CD8-positive, alpha-beta memory T cell (primary cell): ENCODE measurements at regions not wholly inside any gene's neighbourhood (a gene's known extent, or its start where the extent isn't known, plus 50 kb on each side); places are given as distances from the start of the nearest gene placed in this dataset.

Experiments used
- CTCF ChIA-PET: fragments of 350-600 bp; sonication (Branson Sonifier 250); formaldehyde crosslinking; loops from one replicate; lab custom pipeline; 2021; ENCODE audit warnings: antibody characterized with exemption; lab: Charles Lee
- POLR2A ChIA-PET: fragments of 350-600 bp; sonication (Branson Sonifier 250); formaldehyde crosslinking; loops from one replicate; lab custom pipeline; 2021; ENCODE audit warnings: antibody characterized with exemption; lab: Charles Lee
- DNase-seq, 5 donors: peaks; one replicate each; pipeline versions ENCODE4 v3.0.0 to v3.0.0-alpha.2; 2020 to 2022; ENCODE audit warnings: mixed read lengths in 1 of 5
- H3K27ac ChIP-seq: one replicate; pipeline ENCODE4 v1.7.0; 2013; ENCODE audit warnings: low read depth, mild to moderate bottlenecking, low read length, moderate library complexity
- H3K27me3 ChIP-seq: 2 replicates; pipeline ENCODE4 v1.7.0; 2013; ENCODE audit warnings: low read length, mild to moderate bottlenecking; ENCODE audit not compliant: insufficient read depth, poor library complexity, severe bottlenecking
- H3K36me3 ChIP-seq: 2 replicates; pipeline ENCODE4 v1.7.0; 2013; ENCODE audit warnings: mild to moderate bottlenecking, low read length, moderate library complexity; ENCODE audit not compliant: insufficient read depth
- H3K4me1 ChIP-seq: 2 replicates; pipeline ENCODE4 v1.7.0; 2013; ENCODE audit warnings: mild to moderate bottlenecking, low read length, moderate library complexity; ENCODE audit not compliant: insufficient read depth
- H3K4me3 ChIP-seq: 2 replicates; pipeline ENCODE4 v1.7.0; 2013; ENCODE audit warnings: mild to moderate bottlenecking, low read length
- H3K9me3 ChIP-seq: 2 replicates; pipeline ENCODE4 v1.7.0; 2013; ENCODE audit warnings: mild to moderate bottlenecking, low read length
- H3K27ac Mint-ChIP-seq, 8 donors: one replicate each; pipeline ENCODE4 v1.8.0; 2020 to 2021; ENCODE audit warnings: mixed read lengths in 8 of 8, mild to moderate bottlenecking in 6 of 8, inconsistent platforms in 3 of 8, moderate library complexity in 3 of 8
- H3K27me3 Mint-ChIP-seq, 2 donors: one replicate each; pipeline ENCODE4 v1.8.0; 2020 to 2021; ENCODE audit warnings: mixed read lengths in 2 of 2, mild to moderate bottlenecking in 1 of 2, moderate library complexity in 1 of 2
- H3K36me3 Mint-ChIP-seq, 3 donors: one replicate each; pipeline ENCODE4 v1.8.0; 2020 to 2021; ENCODE audit warnings: mixed read lengths in 3 of 3, inconsistent platforms in 1 of 3, mild to moderate bottlenecking in 1 of 3
- H3K4me1 Mint-ChIP-seq, 3 donors: one replicate each; pipeline ENCODE4 v1.8.0; 2020 to 2021; ENCODE audit warnings: mixed read lengths in 3 of 3, inconsistent platforms in 1 of 3, mild to moderate bottlenecking in 1 of 3
- H3K4me3 Mint-ChIP-seq, 7 donors: one replicate each; pipeline ENCODE4 v1.8.0; 2020 to 2021; ENCODE audit warnings: mixed read lengths in 7 of 7, mild to moderate bottlenecking in 6 of 7, moderate library complexity in 4 of 7, inconsistent platforms in 2 of 7
- H3K9me3 Mint-ChIP-seq, 5 donors: one replicate each; pipeline ENCODE4 v1.8.0; 2020 to 2022; ENCODE audit warnings: mixed read lengths in 5 of 5, mild to moderate bottlenecking in 3 of 5, moderate library complexity in 2 of 5, inconsistent platforms in 1 of 5

DNA sequence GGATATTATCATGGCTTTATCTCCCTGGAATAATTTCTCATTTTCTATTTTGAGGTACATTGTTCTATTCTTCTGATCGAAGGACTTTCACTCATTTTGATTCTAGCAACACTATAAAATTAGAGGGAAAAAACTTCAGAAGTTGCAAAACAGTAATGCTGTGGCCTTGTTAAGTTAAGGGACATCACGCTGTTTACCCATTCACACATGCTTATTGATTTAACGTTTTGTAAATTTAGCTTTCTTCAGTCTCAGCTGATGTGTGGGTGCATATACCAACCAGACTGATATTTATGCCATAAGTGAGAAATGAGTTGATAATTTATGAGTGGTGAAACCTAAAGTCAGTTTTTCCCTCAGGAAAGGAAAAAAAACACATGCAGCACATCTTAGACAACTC lies 63.5 kb upstream of the RELN start:
- DNase-seq, result no peak
- ChIA-PET POLR2A (no interaction called here), CTCF (no interaction called here)

DNA sequence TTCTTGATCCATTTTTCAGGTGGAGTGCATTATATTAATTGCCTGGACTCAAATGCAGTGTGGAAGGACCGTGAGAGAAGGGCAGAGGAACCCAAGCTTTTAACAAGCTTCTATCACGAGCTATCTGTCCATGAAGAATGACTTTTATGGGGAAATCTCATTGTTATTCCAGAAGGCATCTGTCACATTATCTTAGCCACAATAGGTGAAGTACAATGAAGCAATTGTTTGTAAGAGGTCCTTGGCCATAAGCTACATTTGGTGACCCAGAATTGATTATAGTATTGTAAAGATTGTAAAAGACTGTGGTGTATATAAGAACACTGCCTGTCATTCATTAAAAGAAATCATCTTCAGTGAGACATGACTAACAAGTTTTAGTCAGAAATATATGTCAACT lies 58.6 kb upstream of the RELN start:
- no peaks in the 10 kb centered on the region for H3K36me3 ChIP-seq
- no peaks in the 10 kb centered on the region for H3K4me1 ChIP-seq
- H3K27ac ChIP-seq, result no peak overlapping the region
- no peak overlapping the region for H3K4me3 Mint-ChIP-seq
- no peaks in the 10 kb centered on the region for H3K9me3 ChIP-seq
- no peak overlapping the region for H3K4me3 ChIP-seq
- H3K36me3 Mint-ChIP-seq, result no peaks in the 10 kb centered on the region
- ChIA-PET POLR2A (no interaction called here), CTCF (no interaction called here)
- no peaks in the 10 kb centered on the region for H3K27me3 ChIP-seq
- H3K4me1 Mint-ChIP-seq, result no peaks in the 10 kb centered on the region
- H3K27ac Mint-ChIP-seq, result no peak overlapping the region
- H3K27me3 Mint-ChIP-seq, result peaks cover 3 to 15% of the 10 kb centered on the region in 2 donors
- peaks cover 0 to 6% (median 0%) of the 10 kb centered on the region in 5 donors for H3K9me3 Mint-ChIP-seq
- DNase-seq, result no peak

More for the DNA sequence above, 63.5 kb upstream of the RELN start:
- H3K4me1 ChIP-seq, result no peaks in the 10 kb centered on the region
- H3K9me3 ChIP-seq, result no peaks in the 10 kb centered on the region
- H3K36me3 Mint-ChIP-seq, result no peaks in the 10 kb centered on the region
- no peak overlapping the region for H3K4me3 Mint-ChIP-seq
- H3K36me3 ChIP-seq, result no peaks in the 10 kb centered on the region
- H3K27me3 ChIP-seq, result no peaks in the 10 kb centered on the region
- H3K27ac Mint-ChIP-seq, result no peak overlapping the region
- H3K9me3 Mint-ChIP-seq, result peaks cover 0 to 3% (median 0%) of the 10 kb centered on the region in 5 donors
- H3K4me1 Mint-ChIP-seq, result no peaks in the 10 kb centered on the region
- no peak overlapping the region for H3K27ac ChIP-seq
- peaks cover 2 to 12% of the 10 kb centered on the region in 2 donors for H3K27me3 Mint-ChIP-seq
- H3K4me3 ChIP-seq, result no peak overlapping the region

DNA sequence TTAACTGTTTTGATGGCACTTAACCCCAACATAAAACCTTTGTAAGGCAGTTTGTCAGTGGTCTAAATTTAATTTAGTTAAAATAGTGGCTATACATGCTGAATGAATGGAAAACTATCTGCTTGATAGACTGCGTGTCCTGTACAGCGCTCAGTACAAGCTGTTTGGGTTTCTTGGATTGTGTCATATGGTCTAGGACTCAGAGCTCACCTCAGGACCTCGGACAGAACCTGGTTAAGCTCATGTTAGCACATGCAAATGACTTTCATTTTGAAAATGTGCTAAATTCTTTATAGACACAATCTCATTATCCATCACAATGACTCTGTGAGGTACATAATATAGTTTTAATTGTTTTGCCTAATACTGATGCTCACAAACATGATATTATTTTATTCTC lies 55.7 kb upstream of the RELN start:
- Mint-ChIP-seq H3K27ac (no peak overlapping the region), H3K9me3 (peaks cover 0 to 3% (median 0%) of the 10 kb centered on the region in 5 donors)
- CTCF ChIA-PET, result no interaction called here

DNA sequence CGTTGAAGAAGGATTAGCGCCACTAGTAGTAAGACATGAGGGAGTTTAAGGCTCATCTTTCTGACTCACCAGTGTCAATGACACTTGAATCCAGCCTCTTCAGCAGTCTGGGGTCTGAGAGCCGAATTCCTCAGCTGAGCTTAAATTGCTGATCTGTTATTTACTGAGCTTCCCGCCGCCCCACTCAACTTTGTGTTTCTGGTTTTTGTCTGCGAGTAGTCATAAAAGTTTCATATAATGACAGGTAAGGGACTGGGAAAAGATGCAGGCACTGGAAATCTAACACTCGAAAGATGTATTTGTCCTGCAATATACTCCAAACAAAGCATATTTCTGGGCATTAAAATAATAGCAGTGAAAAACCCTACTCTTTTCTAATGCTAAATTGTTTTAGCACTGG lies 51.2 kb upstream of the RELN start:
- ChIA-PET POLR2A (no interaction called here), CTCF (no interaction called here)
- Histone ChIP-seq H3K27me3 (no peaks in the 10 kb centered on the region), H3K27ac (no peak overlapping the region), H3K36me3 (no peaks in the 10 kb centered on the region), H3K9me3 (no peaks in the 10 kb centered on the region), H3K4me3 (no peak overlapping the region), H3K4me1 (no peaks in the 10 kb centered on the region)
- Mint-ChIP-seq H3K9me3 (peaks cover 0 to 1% (median 0%) of the 10 kb centered on the region in 5 donors), H3K4me1 (no peaks in the 10 kb centered on the region), H3K27ac (no peak overlapping the region), H3K4me3 (no peak overlapping the region), H3K36me3 (no peaks in the 10 kb centered on the region), H3K27me3 (peaks cover 8 to 12% of the 10 kb centered on the region in 2 donors)
- no peak for DNase-seq

More for the DNA sequence above, 55.7 kb upstream of the RELN start:
- H3K27me3 Mint-ChIP-seq, result peaks cover 5 to 7% of the 10 kb centered on the region in 2 donors
- Histone ChIP-seq H3K27me3 (no peaks in the 10 kb centered on the region), H3K9me3 (no peaks in the 10 kb centered on the region), H3K36me3 (no peaks in the 10 kb centered on the region), H3K27ac (no peak overlapping the region), H3K4me3 (no peak overlapping the region), H3K4me1 (no peaks in the 10 kb centered on the region)
- POLR2A ChIA-PET, result no interaction called here
- no peaks in the 10 kb centered on the region for H3K4me1 Mint-ChIP-seq
- DNase-seq, result no peak
- no peak overlapping the region for H3K4me3 Mint-ChIP-seq
- no peaks in the 10 kb centered on the region for H3K36me3 Mint-ChIP-seq

DNA sequence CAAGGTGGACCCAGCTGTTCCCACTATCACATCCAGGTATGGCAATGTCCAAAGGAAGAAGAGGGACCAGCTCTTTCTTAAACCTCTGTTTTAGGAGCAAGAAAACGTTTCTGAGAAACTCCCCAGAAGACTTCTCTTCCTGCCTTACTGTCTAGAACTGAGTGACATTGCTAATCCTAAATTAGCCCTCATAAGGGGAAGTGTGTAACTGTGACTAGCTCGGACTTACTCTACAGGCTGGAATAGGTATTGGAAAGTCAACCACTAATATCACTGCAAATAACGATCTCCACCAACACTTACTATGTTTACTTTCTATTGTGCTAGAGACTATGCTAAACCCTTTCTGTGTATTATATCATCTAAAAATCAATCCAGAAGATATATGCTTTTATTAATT lies 49.9 kb upstream of the RELN start:
- Histone ChIP-seq H3K27me3 (no peaks in the 10 kb centered on the region), H3K9me3 (no peaks in the 10 kb centered on the region), H3K27ac (no peak overlapping the region), H3K4me3 (no peak overlapping the region), H3K4me1 (no peaks in the 10 kb centered on the region), H3K36me3 (no peaks in the 10 kb centered on the region)
- no peak for DNase-seq
- Mint-ChIP-seq H3K27ac (no peak overlapping the region), H3K27me3 (peaks cover 13 to 19% of the 10 kb centered on the region in 2 donors), H3K4me1 (no peaks in the 10 kb centered on the region), H3K36me3 (no peaks in the 10 kb centered on the region), H3K9me3 (peaks cover 0 to 10% (median 9%) of the 10 kb centered on the region in 5 donors), H3K4me3 (no peak overlapping the region)
- CTCF ChIA-PET, result no interaction called here
- POLR2A ChIA-PET, result no interaction called here
